ENCODE measurements at regions not wholly inside any gene's neighbourhood (a gene's known extent, or its start where the extent isn't known, plus 50 kb on each side); places are given as distances from the start of the nearest gene placed in this dataset.

DNA sequence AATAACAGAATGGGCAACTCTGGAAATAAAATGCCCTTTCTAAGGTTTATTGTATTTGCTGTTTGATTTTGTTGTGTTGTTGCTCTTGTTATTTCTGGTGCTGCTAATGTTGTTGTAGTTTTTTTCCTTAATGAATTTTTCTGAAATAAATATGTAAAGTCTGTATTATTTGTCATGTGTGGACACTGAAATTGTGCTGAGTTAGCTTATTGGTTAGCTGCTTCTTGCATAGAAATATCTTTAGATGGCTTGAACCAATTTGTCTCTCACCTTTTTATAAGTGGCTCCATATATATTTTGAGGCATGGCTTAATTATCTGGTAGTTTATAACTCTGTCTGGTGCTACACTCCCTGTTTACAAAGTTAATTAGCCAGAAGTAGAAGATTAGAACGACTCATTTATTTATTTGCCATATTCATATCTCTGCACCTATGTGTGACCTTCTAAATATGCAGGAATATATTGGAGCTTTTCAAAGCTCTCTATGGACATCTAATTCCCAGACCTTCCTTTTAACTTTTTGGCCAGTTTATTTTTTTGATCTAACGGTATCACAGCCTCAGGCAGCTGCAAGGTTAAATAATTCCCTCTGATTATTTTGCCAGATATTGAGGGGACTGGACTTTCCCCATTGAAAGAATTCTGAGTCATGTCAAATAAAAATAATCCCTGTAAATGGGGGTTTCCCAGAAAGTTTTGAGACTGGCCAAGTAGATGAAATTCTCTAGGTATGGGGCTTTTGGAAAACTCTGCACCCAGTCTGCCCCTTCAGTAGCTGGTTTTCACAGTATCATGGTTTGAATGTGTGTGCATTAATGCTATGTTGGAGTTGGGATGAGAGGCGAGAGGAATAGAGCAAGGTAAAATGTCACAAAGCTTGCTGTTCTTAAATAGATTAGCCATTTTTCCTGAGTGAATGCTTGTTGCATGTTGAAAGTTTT lies 1331.7 kb upstream of the MIR17HG start:
- H3K4me1 ChIP-seq = no peaks in the 10 kb centered on the region
- H3K4me3 ChIP-seq = no peak overlapping the region
- no peaks in the 10 kb centered on the region for H3K36me3 ChIP-seq
- no peak for ATAC-seq
- no peak for DNase-seq
- H3K27me3 ChIP-seq = no peaks in the 10 kb centered on the region
- 38% methylated on average over 3 of the region's 3 CpGs for WGBS (ENCODE audit: insufficient coverage, low coverage, low lambda C conversion rate, missing lambda C conversion rate)
- H3K27ac ChIP-seq = no peak overlapping the region
- intact Hi-C loops (cut with DNase I) = no loop called here
- no peaks in the 10 kb centered on the region for H3K9me3 ChIP-seq
- TF ChIP-seq, protein P1, sequence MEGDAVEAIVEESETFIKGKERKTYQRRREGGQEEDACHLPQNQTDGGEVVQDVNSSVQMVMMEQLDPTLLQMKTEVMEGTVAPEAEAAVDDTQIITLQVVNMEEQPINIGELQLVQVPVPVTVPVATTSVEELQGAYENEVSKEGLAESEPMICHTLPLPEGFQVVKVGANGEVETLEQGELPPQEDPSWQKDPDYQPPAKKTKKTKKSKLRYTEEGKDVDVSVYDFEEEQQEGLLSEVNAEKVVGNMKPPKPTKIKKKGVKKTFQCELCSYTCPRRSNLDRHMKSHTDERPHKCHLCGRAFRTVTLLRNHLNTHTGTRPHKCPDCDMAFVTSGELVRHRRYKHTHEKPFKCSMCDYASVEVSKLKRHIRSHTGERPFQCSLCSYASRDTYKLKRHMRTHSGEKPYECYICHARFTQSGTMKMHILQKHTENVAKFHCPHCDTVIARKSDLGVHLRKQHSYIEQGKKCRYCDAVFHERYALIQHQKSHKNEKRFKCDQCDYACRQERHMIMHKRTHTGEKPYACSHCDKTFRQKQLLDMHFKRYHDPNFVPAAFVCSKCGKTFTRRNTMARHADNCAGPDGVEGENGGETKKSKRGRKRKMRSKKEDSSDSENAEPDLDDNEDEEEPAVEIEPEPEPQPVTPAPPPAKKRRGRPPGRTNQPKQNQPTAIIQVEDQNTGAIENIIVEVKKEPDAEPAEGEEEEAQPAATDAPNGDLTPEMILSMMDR (IDR thresholded peaks at IDR 0.05) = no peak
- no peak for TF ChIP-seq POLR2A (IDR thresholded peaks at IDR 0.05)

DNA sequence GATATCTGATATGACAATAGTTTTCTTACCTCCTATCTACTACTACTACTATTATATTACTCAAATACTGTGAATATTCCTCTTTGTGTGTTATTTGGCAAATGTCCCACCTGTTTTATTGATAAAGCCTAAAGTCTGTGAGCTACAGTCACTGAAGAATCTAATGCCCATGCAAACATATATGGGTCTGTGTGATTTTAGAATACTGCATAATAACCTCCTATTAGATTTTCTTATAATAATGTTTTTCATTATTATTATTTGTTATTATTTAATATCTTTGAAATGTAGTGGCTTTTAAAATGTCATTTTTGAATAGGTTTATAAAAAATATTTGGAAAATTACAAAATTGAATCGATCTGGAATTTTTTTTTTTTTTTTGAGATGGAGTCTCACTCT lies 1330.8 kb upstream of the MIR17HG start:
- Histone ChIP-seq H3K27me3 (no peaks in the 10 kb centered on the region), H3K9me3 (no peaks in the 10 kb centered on the region), H3K36me3 (no peaks in the 10 kb centered on the region), H3K4me3 (no peak overlapping the region), H3K27ac (no peak overlapping the region), H3K4me1 (no peaks in the 10 kb centered on the region)
- 50% methylated on average over 1 of the region's 1 CpG for WGBS (ENCODE audit: insufficient coverage, low coverage, low lambda C conversion rate, missing lambda C conversion rate)
- ATAC-seq (no peak), DNase-seq (no peak)
- intact Hi-C loops (cut with DNase I) = no loop called here
- no peak for TF ChIP-seq POLR2A (IDR thresholded peaks at IDR 0.05)
- TF ChIP-seq, protein P1 (IDR thresholded peaks at IDR 0.05) = no peak

DNA sequence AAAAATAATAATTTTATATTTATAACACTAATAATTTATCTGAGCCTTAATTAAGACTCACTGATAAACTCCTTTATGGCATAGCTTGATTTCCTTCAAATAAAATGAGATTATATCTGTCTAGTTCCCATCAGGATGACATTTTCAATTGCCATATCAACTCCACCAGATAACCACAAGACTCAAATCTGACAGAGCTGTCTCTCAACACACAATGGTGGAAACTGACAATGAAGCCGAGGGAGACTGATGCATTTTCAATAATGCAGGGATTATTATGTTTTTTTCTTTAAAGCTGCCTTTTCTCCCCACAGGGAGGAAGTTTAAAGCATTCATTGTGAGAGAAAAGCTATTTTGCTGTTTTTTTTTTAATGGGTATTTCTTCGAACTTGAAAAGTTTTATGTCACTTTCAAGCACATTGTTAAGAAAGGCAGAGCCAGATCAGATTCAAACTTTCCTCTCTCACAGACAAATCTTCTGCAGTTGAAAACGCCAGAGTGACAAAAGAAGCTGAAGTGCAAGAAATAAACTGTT lies 1326.9 kb upstream of the MIR17HG start:
- TF ChIP-seq, protein P1 (IDR thresholded peaks at IDR 0.05) = no peak
- TF ChIP-seq POLR2A (IDR thresholded peaks at IDR 0.05) = no peak
- WGBS (ENCODE audit: insufficient coverage, low coverage, low lambda C conversion rate, missing lambda C conversion rate) = 38% methylated on average over 3 of the region's 3 CpGs
- H3K4me1 ChIP-seq = no peaks in the 10 kb centered on the region
- DNase-seq = no peak
- no peaks in the 10 kb centered on the region for H3K27me3 ChIP-seq
- intact Hi-C loops (cut with DNase I) = no loop called here
- H3K36me3 ChIP-seq = no peaks in the 10 kb centered on the region
- no peaks in the 10 kb centered on the region for H3K9me3 ChIP-seq
- no peak for ATAC-seq
- no peak overlapping the region for H3K27ac ChIP-seq
- H3K4me3 ChIP-seq = no peak overlapping the region

DNA sequence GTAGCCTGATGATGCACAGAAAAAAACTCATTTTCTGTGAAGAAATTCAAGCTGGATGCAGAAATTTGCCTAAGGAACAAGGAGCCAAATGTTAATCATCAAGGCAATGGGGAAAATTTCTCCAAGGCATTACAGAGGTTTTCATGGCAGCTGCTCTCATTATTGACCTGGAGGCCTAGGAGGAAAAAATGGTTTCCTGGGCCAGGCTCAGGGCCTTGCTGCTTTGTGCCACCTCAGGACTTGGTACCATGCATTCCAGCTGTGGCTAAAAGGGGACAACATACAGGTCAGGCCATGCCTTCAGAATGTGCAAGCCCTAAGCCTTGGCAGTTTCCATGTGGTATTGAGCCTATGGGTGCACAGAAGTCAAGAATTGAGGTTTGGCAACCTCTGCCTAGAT lies 1320.1 kb upstream of the MIR17HG start:
- Histone ChIP-seq H3K4me3 (no peak overlapping the region), H3K27ac (no peak overlapping the region), H3K9me3 (no peaks in the 10 kb centered on the region), H3K4me1 (no peaks in the 10 kb centered on the region), H3K27me3 (no peaks in the 10 kb centered on the region), H3K36me3 (no peaks in the 10 kb centered on the region)
- DNase-seq (no peak), ATAC-seq (no peak)
- TF ChIP-seq, protein P1 (IDR thresholded peaks at IDR 0.05) = no peak
- intact Hi-C loops (cut with DNase I) = no loop called here
